SU-DHL-6 (cell line): ENCODE measurements at regions not wholly inside any gene's neighbourhood (a gene's known extent, or its start where the extent isn't known, plus 50 kb on each side); places are given as distances from the start of the nearest gene placed in this dataset.

ENCODE experiments used
- H2AFZ ChIP-seq: fragments of 200-600 bp; sonication (generic); 2 replicates; pipeline ENCODE4 v1.6.1; 2014; ENCODE audit warnings: low read depth, mild to moderate bottlenecking, moderate library complexity, mixed read lengths, antibody characterized with exemption, low read length; ENCODE audit not compliant: severe bottlenecking
- H3F3A ChIP-seq: fragments of 200-600 bp; shearing (Covaris generic); 2 replicates; pipeline ENCODE4 v1.6.0; 2016; ENCODE audit warnings: antibody characterized with exemption, mild to moderate bottlenecking; ENCODE audit not compliant: insufficient read depth
- H3K27ac ChIP-seq: fragments of 200-600 bp; sonication (generic); 2 replicates; pipeline ENCODE4 v1.5.1; 2016; ENCODE audit warnings: low read depth, mild to moderate bottlenecking, low read length, moderate library complexity, mixed read lengths
- H3K27me3 ChIP-seq: fragments of 200-600 bp; sonication (generic), shearing (Covaris generic); 2 replicates; pipeline ENCODE4 v1.6.0; 2014; ENCODE audit warnings: mild to moderate bottlenecking, low read length
- H3K36me3 ChIP-seq: fragments of 200-600 bp; sonication (generic); 2 replicates; pipeline ENCODE4 v1.6.1; 2014; ENCODE audit warnings: mild to moderate bottlenecking, low read length, mixed read lengths
- H3K4me2 ChIP-seq: fragments of 300-600, 200-600 bp; shearing (Covaris generic), sonication (generic); 2 replicates; pipeline ENCODE4 v1.6.0; 2014; ENCODE audit warnings: low read length, low read depth, mild to moderate bottlenecking; ENCODE audit not compliant: poor library complexity, severe bottlenecking
- H3K4me3 ChIP-seq: fragments of 200-600 bp; sonication (generic); 2 replicates; pipeline ENCODE4 v1.5.1; 2014; ENCODE audit warnings: antibody characterized with exemption, low read length, mild to moderate bottlenecking, mixed read lengths; ENCODE audit not compliant: insufficient read depth, poor library complexity, severe bottlenecking
- H3K79me2 ChIP-seq: fragments of 200-600 bp; sonication (generic); 2 replicates; pipeline ENCODE4 v1.6.1; 2014; ENCODE audit warnings: mild to moderate bottlenecking, low read length, moderate library complexity; ENCODE audit not compliant: insufficient read depth
- H3K9ac ChIP-seq: fragments of 200-600 bp; sonication (generic); 2 replicates; pipeline ENCODE4 v1.7.0; 2014; ENCODE audit warnings: mild to moderate bottlenecking, low read length
- H3K9me2 ChIP-seq: fragments of 200-600 bp; sonication (generic); replicated peaks from 2 replicates; pipeline ENCODE4 v1.6.1; 2014; ENCODE audit warnings: low read length; ENCODE audit not compliant: insufficient read depth
- H3K9me3 ChIP-seq: fragments of 200-600 bp; sonication (generic); 2 replicates; pipeline ENCODE4 v1.6.1; 2014; ENCODE audit warnings: low read length, mixed read lengths; ENCODE audit not compliant: insufficient read depth
- H4K20me1 ChIP-seq: fragments of 200-600 bp; sonication (generic); 2 replicates; pipeline ENCODE4 v1.6.1; 2014; ENCODE audit warnings: low read depth, mild to moderate bottlenecking, antibody characterized with exemption, low read length, moderate library complexity, mixed read lengths
- EZH2phosphoT487 ChIP-seq: fragments of 200-600 bp; sonication (generic), shearing (Covaris generic); conservative IDR thresholded peaks from 2 replicates; pipeline ENCODE4 v1.6.1; 2018; ENCODE audit warnings: mild to moderate bottlenecking, antibody characterized with exemption, low read length, moderate library complexity, mixed read lengths
- TF ChIP-seq, protein P1 (sequence below): fragments of 200-600 bp; sonication (generic); IDR thresholded peaks from one replicate; pipeline ENCODE4 v1.5.1; 2017; ENCODE audit warnings: antibody characterized with exemption, mild to moderate bottlenecking, low read length, moderate library complexity; ENCODE audit not compliant: insufficient read depth, poor library complexity, severe bottlenecking

DNA sequence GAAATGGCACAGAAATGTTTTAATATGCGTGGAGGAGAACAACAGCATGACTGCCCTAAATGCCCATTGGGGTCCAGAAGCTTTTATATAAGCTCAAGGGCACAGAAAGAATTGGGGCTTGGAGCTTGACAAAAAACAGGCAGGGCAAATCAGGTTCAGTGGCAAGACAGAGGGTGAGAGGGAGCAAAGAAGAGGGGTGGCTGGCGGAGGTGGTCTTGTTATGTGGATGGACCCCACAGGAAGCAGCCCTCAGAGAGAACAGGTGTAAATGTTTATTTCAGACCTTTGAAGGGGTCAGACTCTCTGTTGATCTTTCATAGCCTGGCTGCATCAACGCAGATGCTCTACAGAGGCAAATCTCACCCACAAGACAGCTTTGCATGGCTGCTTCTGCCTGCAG lies 213.1 kb upstream of the B3GAT1 start:
- no peaks in the 10 kb centered on the region for H3K27me3 ChIP-seq
- H3K79me2 ChIP-seq = no peaks in the 10 kb centered on the region
- no peaks in the 10 kb centered on the region for H3F3A ChIP-seq
- no peak overlapping the region for H2AFZ ChIP-seq
- no peak for TF ChIP-seq EZH2phosphoT487
- TF ChIP-seq, protein P1, sequence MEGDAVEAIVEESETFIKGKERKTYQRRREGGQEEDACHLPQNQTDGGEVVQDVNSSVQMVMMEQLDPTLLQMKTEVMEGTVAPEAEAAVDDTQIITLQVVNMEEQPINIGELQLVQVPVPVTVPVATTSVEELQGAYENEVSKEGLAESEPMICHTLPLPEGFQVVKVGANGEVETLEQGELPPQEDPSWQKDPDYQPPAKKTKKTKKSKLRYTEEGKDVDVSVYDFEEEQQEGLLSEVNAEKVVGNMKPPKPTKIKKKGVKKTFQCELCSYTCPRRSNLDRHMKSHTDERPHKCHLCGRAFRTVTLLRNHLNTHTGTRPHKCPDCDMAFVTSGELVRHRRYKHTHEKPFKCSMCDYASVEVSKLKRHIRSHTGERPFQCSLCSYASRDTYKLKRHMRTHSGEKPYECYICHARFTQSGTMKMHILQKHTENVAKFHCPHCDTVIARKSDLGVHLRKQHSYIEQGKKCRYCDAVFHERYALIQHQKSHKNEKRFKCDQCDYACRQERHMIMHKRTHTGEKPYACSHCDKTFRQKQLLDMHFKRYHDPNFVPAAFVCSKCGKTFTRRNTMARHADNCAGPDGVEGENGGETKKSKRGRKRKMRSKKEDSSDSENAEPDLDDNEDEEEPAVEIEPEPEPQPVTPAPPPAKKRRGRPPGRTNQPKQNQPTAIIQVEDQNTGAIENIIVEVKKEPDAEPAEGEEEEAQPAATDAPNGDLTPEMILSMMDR = no peak
- no peaks in the 10 kb centered on the region for H3K36me3 ChIP-seq
- no peaks in the 10 kb centered on the region for H3K9me3 ChIP-seq
- no peak overlapping the region for H3K9ac ChIP-seq
- H3K4me2 ChIP-seq = no peak overlapping the region
- no peaks in the 10 kb centered on the region for H3K9me2 ChIP-seq
- H3K4me3 ChIP-seq = no peak overlapping the region
- H4K20me1 ChIP-seq = no peaks in the 10 kb centered on the region
- no peak overlapping the region for H3K27ac ChIP-seq

DNA sequence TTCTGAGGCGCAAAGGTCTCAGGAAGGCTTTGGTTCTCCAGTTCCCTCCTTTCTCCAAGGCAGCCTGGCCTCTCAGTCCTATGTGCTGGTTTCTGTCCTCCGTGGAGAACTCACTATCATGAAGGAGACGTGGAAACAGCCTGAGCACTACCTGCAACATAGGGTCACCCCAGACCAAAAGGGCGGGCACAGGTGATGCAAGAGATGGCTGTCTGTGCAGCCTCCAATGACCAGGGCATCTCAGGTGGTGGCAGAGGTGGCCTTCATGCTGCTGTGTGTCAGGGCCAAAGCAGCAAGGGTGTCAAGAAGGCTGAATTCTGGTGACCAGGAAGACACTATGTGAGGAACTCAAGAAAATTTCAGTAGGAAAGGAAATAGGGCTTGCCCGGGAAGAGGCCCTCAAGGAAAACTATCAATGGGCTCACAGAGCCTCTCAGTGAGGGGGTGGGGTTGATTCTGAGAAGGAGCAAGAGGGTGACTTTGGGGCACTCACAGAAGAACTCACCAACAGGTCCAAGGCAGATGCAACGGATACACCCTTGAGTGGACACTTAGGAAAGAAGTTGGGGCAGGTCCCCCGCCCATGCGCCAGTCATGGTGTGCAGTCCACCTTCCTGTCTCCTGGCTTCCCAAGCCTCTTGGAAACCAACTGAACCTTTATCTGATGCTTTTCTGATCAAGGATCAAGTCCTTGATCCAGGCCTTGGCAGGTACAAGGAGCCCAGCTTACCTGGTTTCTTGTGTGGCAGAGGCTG lies 212.3 kb upstream of the B3GAT1 start:
- H3F3A ChIP-seq = no peaks in the 10 kb centered on the region
- no peak overlapping the region for H3K4me3 ChIP-seq
- TF ChIP-seq EZH2phosphoT487 = no peak
- TF ChIP-seq, protein P1 = no peak
- no peaks in the 10 kb centered on the region for H3K9me2 ChIP-seq
- no peak overlapping the region for H3K27ac ChIP-seq
- no peak overlapping the region for H2AFZ ChIP-seq
- H3K9me3 ChIP-seq = no peaks in the 10 kb centered on the region
- H3K36me3 ChIP-seq = no peaks in the 10 kb centered on the region
- no peaks in the 10 kb centered on the region for H4K20me1 ChIP-seq
- H3K4me2 ChIP-seq = no peak overlapping the region
- no peaks in the 10 kb centered on the region for H3K79me2 ChIP-seq
- no peak overlapping the region for H3K9ac ChIP-seq
- H3K27me3 ChIP-seq = no peaks in the 10 kb centered on the region

DNA sequence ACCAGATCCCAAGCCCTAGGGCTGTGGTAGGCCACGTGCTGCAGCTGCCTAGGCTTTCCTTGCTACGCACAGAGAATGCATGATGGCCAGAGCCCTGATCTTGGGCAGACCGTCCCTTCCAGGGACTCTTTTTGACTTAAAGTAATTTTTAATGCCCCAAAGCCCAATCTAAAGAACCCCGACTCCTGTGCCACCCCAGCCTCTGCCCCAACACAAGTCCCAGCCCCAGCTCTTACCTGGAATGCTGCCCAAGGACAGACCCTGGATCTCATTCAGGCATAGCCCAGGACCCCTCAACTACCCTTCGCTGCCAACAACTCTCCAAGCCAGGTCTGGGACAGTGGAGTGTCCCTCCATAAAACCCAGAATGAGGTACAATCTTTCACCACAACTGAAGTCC lies 211.7 kb upstream of the B3GAT1 start:
- H3K9ac ChIP-seq = no peak overlapping the region
- TF ChIP-seq, protein P1 = no peak
- TF ChIP-seq EZH2phosphoT487 = no peak
- no peaks in the 10 kb centered on the region for H4K20me1 ChIP-seq
- no peaks in the 10 kb centered on the region for H3F3A ChIP-seq
- no peak overlapping the region for H3K4me2 ChIP-seq
- no peaks in the 10 kb centered on the region for H3K9me3 ChIP-seq
- no peak overlapping the region for H3K4me3 ChIP-seq
- no peaks in the 10 kb centered on the region for H3K36me3 ChIP-seq
- H2AFZ ChIP-seq = no peak overlapping the region
- H3K9me2 ChIP-seq = no peaks in the 10 kb centered on the region
- no peak overlapping the region for H3K27ac ChIP-seq
- H3K79me2 ChIP-seq = no peaks in the 10 kb centered on the region
- H3K27me3 ChIP-seq = no peaks in the 10 kb centered on the region
